ENCODE measurements at regions not wholly inside any gene's neighbourhood (a gene's known extent, or its start where the extent isn't known, plus 50 kb on each side); places are given as distances from the start of the nearest gene placed in this dataset.

- TF ChIP-seq CTCF (IDR thresholded peaks at IDR 0.05) = peak in 6 of 7 experiments; percentile 29 to 85 (median 82)
- TF ChIP-seq EP300 (IDR thresholded peaks at IDR 0.05) = no peak
- TF ChIP-seq POLR2AphosphoS5 (IDR thresholded peaks at IDR 0.05) = no peak
Observed at GRCh38 chr13:78121459-78122348, 203.1 kb upstream of the EDNRB start.
